ENCODE measurements at regions not wholly inside any gene's neighbourhood (a gene's known extent, or its start where the extent isn't known, plus 50 kb on each side); places are given as distances from the start of the nearest gene placed in this dataset.
A peak's percentile ranks its signal among the peaks of the same experiment; 100 is the strongest.

GRCh38 chr16:72626623-72627022 is 421.3 kb downstream of the ZFHX3 start:
- no peak overlapping the region for H3K4ac ChIP-seq (replicated peaks; ENCODE audit: insufficient read length, low read depth, low read length)
- H3K23me2 ChIP-seq (ENCODE audit: low read depth, low read length): no peaks in the 10 kb centered on the region; the same call in 1 of the 2 replicates
- no peak overlapping the region for H3K14ac ChIP-seq (ENCODE audit: insufficient read length)
- no peaks in the 10 kb centered on the region for H3K79me1 ChIP-seq (ENCODE audit: low read depth, low read length)
- H2BK12ac ChIP-seq (ENCODE audit: low read depth, low read length): no peak overlapping the region
- H3K4me3 ChIP-seq (ENCODE audit: extremely low read depth in 1 of 4, insufficient read depth in 2 of 4, low read depth in 3 of 4, low read length in 4 of 4): peak overlapping the region; percentile 16 to 58 (median 44); a peak in 5 of 8 replicates
- H4K91ac ChIP-seq (replicated peaks; ENCODE audit: insufficient read length, low read length): no peak overlapping the region
- no peak overlapping the region for H2BK120ac ChIP-seq (replicated peaks; ENCODE audit: low read depth, low read length)
- H3K27ac ChIP-seq (ENCODE audit: low read depth, low read length): no peak overlapping the region
- H3K79me2 ChIP-seq (ENCODE audit: control insufficient read depth in 1 of 2, insufficient read depth in 2 of 2, low read length in 2 of 2): peaks cover 0 to 16% of the 10 kb centered on the region in 2 experiments; a peak in 3 of 4 replicates
- H4K20me1 ChIP-seq (replicated peaks in 1 of 2; ENCODE audit: control insufficient read depth in 1 of 2, insufficient read depth in 2 of 2, low read length in 2 of 2): no peaks in the 10 kb centered on the region
- H3K56ac ChIP-seq (replicated peaks; ENCODE audit: insufficient read length, low read depth, low read length): no peak overlapping the region
- no peak overlapping the region for H2BK20ac ChIP-seq (ENCODE audit: low read length)
- FAIRE-seq: no peak
- no peak overlapping the region for H3K9ac ChIP-seq (replicated peaks in 1 of 4; ENCODE audit: extremely low read depth in 1 of 4, low read depth in 3 of 4, low read length in 3 of 4)
- TF ChIP-seq POU5F1 (IDR thresholded peaks at IDR 0.05; ENCODE audit: low read depth, low read length) (no peak), SP4 (IDR thresholded peaks at IDR 0.05; ENCODE audit: low read length) (no peak), TBP (IDR thresholded peaks at IDR 0.05; ENCODE audit: low read depth, low read length) (no peak), CHD1 (IDR thresholded peaks at IDR 0.05; ENCODE audit: low read depth, low read length) (no peak), RBBP5 (IDR thresholded peaks at IDR 0.05; ENCODE audit: borderline replicate concordance, low read depth, low read length) (no peak), SIX5 (IDR thresholded peaks at IDR 0.05; ENCODE audit: low read depth, low read length) (no peak), SIN3A (conservative IDR thresholded peaks at IDR 0.05 in 1 of 2, IDR thresholded peaks at IDR 0.05 in 1 of 2; ENCODE audit: low read depth in 1 of 2, low read length in 2 of 2) (no peak)
- no peaks in the 10 kb centered on the region for H3K27me3 ChIP-seq (replicated peaks in 1 of 4; ENCODE audit: control insufficient read depth in 3 of 4, extremely low read depth in 1 of 4, insufficient read depth in 3 of 4, low read length in 3 of 4)
- H4K5ac ChIP-seq (ENCODE audit: insufficient read length, low read depth, low read length): no peak overlapping the region
- H3K18ac ChIP-seq (ENCODE audit: extremely low read depth, low read length): no peak overlapping the region
- peaks cover 0 to 3% of the 10 kb centered on the region in 2 experiments; a peak in 1 of 4 replicates for H3K9me3 ChIP-seq (ENCODE audit: insufficient read depth in 2 of 2, low read depth in 1 of 2, low read length in 1 of 2)
- peaks cover 0 to 2% (median 0%) of the 10 kb centered on the region in 4 experiments; a peak in 2 of 7 replicates for H3K4me1 ChIP-seq (replicated peaks in 1 of 4; ENCODE audit: control insufficient read depth in 3 of 4, insufficient read depth in 4 of 4, low read length in 3 of 4)
- H2AFZ ChIP-seq (ENCODE audit: low read length): no peak overlapping the region
- no peak for DNase-seq (ENCODE audit: low read depth in 1 of 2, low spot score in 2 of 2)
- no peak overlapping the region for H2BK15ac ChIP-seq (ENCODE audit: low read length)
- H4K8ac ChIP-seq (ENCODE audit: extremely low read depth, insufficient read depth, low read length): no peak overlapping the region
- ChIA-PET CTCF (ENCODE audit: partially characterized antibody) (no interaction called here), POLR2A (ENCODE audit: partially characterized antibody) (no interaction called here)
- no peak overlapping the region for H2AK5ac ChIP-seq (ENCODE audit: low read depth, low read length)
- no peak overlapping the region for H2BK5ac ChIP-seq (ENCODE audit: low read depth, low read length)
- peak overlapping the region; percentile 29 to 70; a peak in 3 of 4 replicates for H3K4me2 ChIP-seq (ENCODE audit: insufficient read depth in 1 of 2, low read depth in 2 of 2, low read length in 2 of 2)
- no peaks in the 10 kb centered on the region for H3K36me3 ChIP-seq (ENCODE audit: control insufficient read depth in 2 of 4, insufficient read depth in 4 of 4, low read length in 3 of 4)
- H3K23ac ChIP-seq (ENCODE audit: insufficient read length): no peak overlapping the region
